Keratinocyte (primary cell): ENCODE measurements at regions not wholly inside any gene's neighbourhood (a gene's known extent, or its start where the extent isn't known, plus 50 kb on each side); places are given as distances from the start of the nearest gene placed in this dataset.

ENCODE experiments used
- DNase-seq: peaks from one replicate; pipeline ENCODE4 v3.0.0-alpha.2; 2011; ENCODE audit warnings: low read depth, missing footprints, low spot score
- FAIRE-seq: peaks from 2 replicates; lab custom pipeline; 2011; peaks lifted over from hg19 to GRCh38; lab: Jason Lieb, UNC
- H2AFZ ChIP-seq: 2 replicates; pipeline ENCODE4 v1.6.0; 2012; ENCODE audit warnings: low read length, control low read depth, inconsistent platforms; ENCODE audit not compliant: control insufficient read depth
- H3K27ac ChIP-seq: 2 replicates; pipeline ENCODE4 v1.5.1; 2011; ENCODE audit warnings: low read length; ENCODE audit not compliant: control insufficient read depth, insufficient read depth
- H3K27me3 ChIP-seq: 3 replicates; pipeline ENCODE4 v1.6.0; 2011; ENCODE audit warnings: low read length; ENCODE audit not compliant: control insufficient read depth, insufficient read depth; ENCODE audit errors: extremely low read depth
- H3K36me3 ChIP-seq, 2 experiments: 2 replicates in 1 of 2; 3 replicates in 1 of 2; pipeline ENCODE4 v1.5.1; 2011; ENCODE audit warnings: low read length in 2 of 2, mild to moderate bottlenecking in 1 of 2; ENCODE audit not compliant: control insufficient read depth in 2 of 2, insufficient read depth in 2 of 2; ENCODE audit errors: extremely low read depth in 1 of 2
- H3K4me1 ChIP-seq: 3 replicates; pipeline ENCODE4 v1.5.1; 2011; ENCODE audit warnings: low read length; ENCODE audit not compliant: control insufficient read depth, insufficient read depth; ENCODE audit errors: extremely low read depth
- H3K4me2 ChIP-seq: 3 replicates; pipeline ENCODE4 v1.6.0; 2011; ENCODE audit warnings: low read depth, low read length; ENCODE audit not compliant: control insufficient read depth, insufficient read depth; ENCODE audit errors: extremely low read depth
- H3K4me3 ChIP-seq, 3 experiments: fragments of 200-600 bp in 1 of 3; sonication (generic) in 1 of 3; 2 replicates in 2 of 3; 3 replicates in 1 of 3; pipeline ENCODE4 v1.5.1; 2011 to 2016; ENCODE audit warnings: low read length in 3 of 3, mild to moderate bottlenecking in 3 of 3, control low read depth in 2 of 3, inconsistent platforms in 1 of 3, low read depth in 1 of 3, mixed read lengths in 1 of 3, mixed run types in 1 of 3, moderate library complexity in 1 of 3; ENCODE audit not compliant: control insufficient read depth in 2 of 3, insufficient read depth in 2 of 3; ENCODE audit errors: extremely low read depth in 1 of 3
- H3K79me2 ChIP-seq: 2 replicates; pipeline ENCODE4 v1.6.0; 2012; ENCODE audit warnings: low read length; ENCODE audit not compliant: control insufficient read depth, insufficient read depth
- H3K9ac ChIP-seq: 3 replicates; pipeline ENCODE4 v1.6.0; 2011; ENCODE audit warnings: low read length; ENCODE audit not compliant: control insufficient read depth, insufficient read depth; ENCODE audit errors: extremely low read depth
- H3K9me1 ChIP-seq: 3 replicates; pipeline ENCODE4 v1.6.0; 2011; ENCODE audit warnings: low read length; ENCODE audit not compliant: control insufficient read depth, insufficient read depth; ENCODE audit errors: extremely low read depth
- H3K9me3 ChIP-seq: 2 replicates; pipeline ENCODE4 v1.5.1; 2012; ENCODE audit warnings: low read depth, low read length; ENCODE audit not compliant: control insufficient read depth
- H4K20me1 ChIP-seq: 3 replicates; pipeline ENCODE4 v1.6.0; 2011; ENCODE audit warnings: low read length; ENCODE audit not compliant: control insufficient read depth, insufficient read depth; ENCODE audit errors: extremely low read depth
- CTCF ChIP-seq, 3 experiments: IDR thresholded peaks in 1 of 3; conservative IDR thresholded peaks in 1 of 3; optimal IDR thresholded peaks in 1 of 3; 2 replicates in 2 of 3; 3 replicates in 1 of 3; pipeline versions ENCODE3 to v1.5.1; 2011; ENCODE audit warnings: low read length in 3 of 3, mild to moderate bottlenecking in 3 of 3, moderate library complexity in 2 of 3, control low read depth in 1 of 3, inconsistent platforms in 1 of 3; ENCODE audit not compliant: insufficient read depth in 2 of 3; ENCODE audit errors: extremely low read depth in 1 of 3
- EZH2 ChIP-seq: IDR thresholded peaks from one replicate; pipeline ENCODE4 v1.6.1; 2012; ENCODE audit warnings: inconsistent platforms, mild to moderate bottlenecking, low read length, moderate library complexity
- dilution Hi-C: fragments of 300-500 bp; cut with MboI; formaldehyde crosslinking; loops from one replicate; pipeline ENCODE4 v1.7.0; 2020; ENCODE audit warnings: low sequenced_read_pairs; ENCODE audit not compliant: extremely low pct_ligation_motif_present

GRCh38 chr11:69414773-69415187 lies 66.7 kb upstream of the LINC01488 start:
- H3K27ac ChIP-seq: no peak overlapping the region

GRCh38 chr11:69415411-69416142 lies 65.9 kb upstream of the LINC01488 start:
- TF ChIP-seq EZH2: no peak
- TF ChIP-seq CTCF (optimal IDR thresholded peaks at IDR 0.05 in 1 of 3, IDR thresholded peaks at IDR 0.05 in 1 of 3, conservative IDR thresholded peaks at IDR 0.05 in 1 of 3; ENCODE audit: extremely low read depth in 1 of 3, insufficient read depth in 2 of 3, low read length in 3 of 3): no peak
- Histone ChIP-seq H3K27ac (no peak overlapping the region), H3K36me3 (no peaks in the 10 kb centered on the region), H3K27me3 (no peaks in the 10 kb centered on the region), H2AFZ (no peak overlapping the region), H4K20me1 (no peaks in the 10 kb centered on the region), H3K4me2 (no peak overlapping the region), H3K9me3 (no peaks in the 10 kb centered on the region), H3K4me3 (no peak overlapping the region), H3K79me2 (no peaks in the 10 kb centered on the region), H3K9me1 (no peaks in the 10 kb centered on the region), H3K4me1 (peaks cover 5% of the 10 kb centered on the region), H3K9ac (no peak overlapping the region)
- DNase-seq: no peak
- dilution Hi-C loops: no loop called here
- FAIRE-seq: no peak

More at GRCh38 chr11:69414773-69415187, 66.7 kb upstream of the LINC01488 start:
- Histone ChIP-seq H4K20me1 (no peaks in the 10 kb centered on the region), H3K9me3 (no peaks in the 10 kb centered on the region), H3K4me2 (no peak overlapping the region), H3K4me1 (no peaks in the 10 kb centered on the region), H3K9me1 (no peaks in the 10 kb centered on the region), H3K27me3 (no peaks in the 10 kb centered on the region), H3K79me2 (no peaks in the 10 kb centered on the region), H3K36me3 (no peaks in the 10 kb centered on the region), H2AFZ (no peak overlapping the region), H3K4me3 (no peak overlapping the region), H3K9ac (no peak overlapping the region)
- dilution Hi-C loops: no loop called here
- FAIRE-seq (no peak), DNase-seq (no peak)
- TF ChIP-seq EZH2 (no peak), CTCF (optimal IDR thresholded peaks at IDR 0.05 in 1 of 3, IDR thresholded peaks at IDR 0.05 in 1 of 3, conservative IDR thresholded peaks at IDR 0.05 in 1 of 3; ENCODE audit: extremely low read depth in 1 of 3, insufficient read depth in 2 of 3, low read length in 3 of 3) (no peak)
